ENCODE measurements at regions not wholly inside any gene's neighbourhood (a gene's known extent, or its start where the extent isn't known, plus 50 kb on each side); places are given as distances from the start of the nearest gene placed in this dataset.

GRCh38 chr20:48394415-48395081, 433.3 kb downstream of the PREX1 start (continued):
- TF ChIP-seq CENPT (CRISPR knock-in tag; IDR thresholded peaks at IDR 0.05; ENCODE audit: low read depth) (no peak), AHDC1 (CRISPR knock-in tag; IDR thresholded peaks at IDR 0.05; ENCODE audit: borderline replicate concordance) (peak; percentile 61), ZSCAN12 (CRISPR knock-in tag; IDR thresholded peaks at IDR 0.05) (no peak), SAFB2 (CRISPR knock-in tag; IDR thresholded peaks at IDR 0.05; ENCODE audit: borderline replicate concordance, low read depth) (no peak), PRDM4 (CRISPR knock-in tag; IDR thresholded peaks at IDR 0.05; ENCODE audit: borderline replicate concordance) (no peak), TERF1 (CRISPR knock-in tag; IDR thresholded peaks at IDR 0.05) (no peak), ZKSCAN5 (CRISPR knock-in tag; IDR thresholded peaks at IDR 0.05) (peak; percentile 100), ZBTB37 (CRISPR knock-in tag; IDR thresholded peaks at IDR 0.05) (0 out of 2 replicates have a peak, but pooled peaks have one; percentile 42), ZKSCAN1 (IDR thresholded peaks at IDR 0.05; ENCODE audit: low read length) (no peak), RERE (CRISPR knock-in tag; IDR thresholded peaks at IDR 0.05; ENCODE audit: low read depth) (0 out of 2 replicates have a peak, but pooled peaks have one; percentile 49), NFATC3 (CRISPR knock-in tag; IDR thresholded peaks at IDR 0.05) (no peak)
